Stimulated activated CD4-positive, alpha-beta T cell treated with anti-CD3 and anti-CD28 coated beads, Interleukin-4, amount 100 ng/mL, for 1 hour (primary cell): ENCODE measurements at regions not wholly inside any gene's neighbourhood (a gene's known extent, or its start where the extent isn't known, plus 50 kb on each side); places are given as distances from the start of the nearest gene placed in this dataset.
"Not testable (repeated sequence)": the region's sequence is repeated elsewhere in the genome, so short reads cannot be mapped to it uniquely, and the experiment has no call there.

Experiments
- DNase-seq: peaks from one replicate; pipeline ENCODE4 v3.0.0-alpha.2; 2020

- DNase-seq: no peak
Observed at GRCh38 chr16:59941594-59941993, 1207.5 kb upstream of the GOT2 start.

GRCh38 chr16:59920054-59920453, 1185.9 kb upstream of the GOT2 start:
- no peak for DNase-seq

GRCh38 chr16:59913666-59914065, 1179.5 kb upstream of the GOT2 start:
- no peak for DNase-seq

- DNase-seq: no peak
Observed at GRCh38 chr16:59909262-59909661, 1175.1 kb upstream of the GOT2 start.

GRCh38 chr16:59907611-59908010, 1173.5 kb upstream of the GOT2 start:
- DNase-seq: no peak

- no peak for DNase-seq
Observed at GRCh38 chr16:59905606-59906005, 1171.5 kb upstream of the GOT2 start.

- DNase-seq: no peak
Observed at GRCh38 chr16:59905131-59905530, 1171.0 kb upstream of the GOT2 start.

- DNase-seq: no peak
Observed at GRCh38 chr16:59899940-59900339, 1165.8 kb upstream of the GOT2 start.

GRCh38 chr16:59892376-59892775, 1158.3 kb upstream of the GOT2 start:
- no peak for DNase-seq

- no peak for DNase-seq
Observed at GRCh38 chr16:59887856-59888255, 1153.7 kb upstream of the GOT2 start.

GRCh38 chr16:59886021-59886420, 1151.9 kb upstream of the GOT2 start:
- no peak for DNase-seq

- DNase-seq: no peak
Observed at GRCh38 chr16:59881376-59881775, 1147.3 kb upstream of the GOT2 start.

GRCh38 chr16:59880611-59881010, 1146.5 kb upstream of the GOT2 start:
- DNase-seq: no peak

GRCh38 chr16:59878999-59879398, 1144.9 kb upstream of the GOT2 start:
- no peak for DNase-seq

- DNase-seq: no peak
Observed at GRCh38 chr16:59878479-59878878, 1144.4 kb upstream of the GOT2 start.

- DNase-seq: no peak
Observed at GRCh38 chr16:59864981-59865666, 1131.0 kb upstream of the GOT2 start.

GRCh38 chr16:59859676-59860402, 1125.7 kb upstream of the GOT2 start:
- no peak for DNase-seq

GRCh38 chr16:59854846-59855439, 1120.8 kb upstream of the GOT2 start:
- DNase-seq: no peak

- no peak for DNase-seq
Observed at GRCh38 chr16:59849716-59850115, 1115.6 kb upstream of the GOT2 start.

- no peak for DNase-seq
Observed at GRCh38 chr16:59848296-59848695, 1114.2 kb upstream of the GOT2 start.

GRCh38 chr16:59840169-59840568, 1106.1 kb upstream of the GOT2 start:
- no peak for DNase-seq

GRCh38 chr16:59826767-59827166, 1092.7 kb upstream of the GOT2 start:
- DNase-seq: no peak

- DNase-seq: not testable (repeated sequence)
Observed at GRCh38 chr16:59809488-59809887, 1075.4 kb upstream of the GOT2 start.

- DNase-seq: no peak
Observed at GRCh38 chr16:59783191-59783590, 1049.1 kb upstream of the GOT2 start.
